Coronary artery (tissue), 2 donors: ENCODE measurements at regions not wholly inside any gene's neighbourhood (a gene's known extent, or its start where the extent isn't known, plus 50 kb on each side); places are given as distances from the start of the nearest gene placed in this dataset.

Source experiments
- DNase-seq: peaks from one replicate; pipeline ENCODE4 v3.0.0-alpha.2; 2017; ENCODE audit warnings: low spot score
- H3K27ac ChIP-seq, 2 donors: fragments of 200-600 bp; sonication (generic); one replicate each; pipeline ENCODE4 v1.5.1; 2016 to 2019
- H3K4me3 ChIP-seq: fragments of 200-600 bp; sonication (generic); 2 replicates; pipeline ENCODE4 v1.5.1; 2016; ENCODE audit warnings: mild to moderate bottlenecking, moderate library complexity
- TF ChIP-seq, protein P1 (sequence below): fragments of 200-600 bp; sonication (generic); IDR thresholded peaks from one replicate; pipeline ENCODE4 v1.5.1; 2019; ENCODE audit warnings: antibody characterized with exemption

DNA sequence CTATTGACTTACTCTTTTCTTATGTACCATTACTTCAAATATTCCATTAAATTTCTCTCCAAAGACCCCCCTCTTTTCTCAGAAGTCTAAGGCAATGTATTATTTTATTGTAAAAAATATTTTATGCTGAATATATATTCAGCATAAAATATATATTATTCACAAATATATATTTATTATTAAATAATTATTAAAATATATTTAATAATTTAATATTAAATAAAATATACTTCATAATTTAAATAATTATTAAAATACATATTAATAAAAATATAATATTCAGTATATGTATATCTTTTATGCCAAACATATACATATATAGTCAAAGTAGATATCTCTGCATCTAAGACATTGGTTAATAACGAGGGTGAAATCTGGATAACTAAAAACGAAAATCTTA, 418.4 kb downstream of the GASK1B start:
- TF ChIP-seq, protein P1, sequence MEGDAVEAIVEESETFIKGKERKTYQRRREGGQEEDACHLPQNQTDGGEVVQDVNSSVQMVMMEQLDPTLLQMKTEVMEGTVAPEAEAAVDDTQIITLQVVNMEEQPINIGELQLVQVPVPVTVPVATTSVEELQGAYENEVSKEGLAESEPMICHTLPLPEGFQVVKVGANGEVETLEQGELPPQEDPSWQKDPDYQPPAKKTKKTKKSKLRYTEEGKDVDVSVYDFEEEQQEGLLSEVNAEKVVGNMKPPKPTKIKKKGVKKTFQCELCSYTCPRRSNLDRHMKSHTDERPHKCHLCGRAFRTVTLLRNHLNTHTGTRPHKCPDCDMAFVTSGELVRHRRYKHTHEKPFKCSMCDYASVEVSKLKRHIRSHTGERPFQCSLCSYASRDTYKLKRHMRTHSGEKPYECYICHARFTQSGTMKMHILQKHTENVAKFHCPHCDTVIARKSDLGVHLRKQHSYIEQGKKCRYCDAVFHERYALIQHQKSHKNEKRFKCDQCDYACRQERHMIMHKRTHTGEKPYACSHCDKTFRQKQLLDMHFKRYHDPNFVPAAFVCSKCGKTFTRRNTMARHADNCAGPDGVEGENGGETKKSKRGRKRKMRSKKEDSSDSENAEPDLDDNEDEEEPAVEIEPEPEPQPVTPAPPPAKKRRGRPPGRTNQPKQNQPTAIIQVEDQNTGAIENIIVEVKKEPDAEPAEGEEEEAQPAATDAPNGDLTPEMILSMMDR, result no peak
- no peak overlapping the region for H3K4me3 ChIP-seq

DNA sequence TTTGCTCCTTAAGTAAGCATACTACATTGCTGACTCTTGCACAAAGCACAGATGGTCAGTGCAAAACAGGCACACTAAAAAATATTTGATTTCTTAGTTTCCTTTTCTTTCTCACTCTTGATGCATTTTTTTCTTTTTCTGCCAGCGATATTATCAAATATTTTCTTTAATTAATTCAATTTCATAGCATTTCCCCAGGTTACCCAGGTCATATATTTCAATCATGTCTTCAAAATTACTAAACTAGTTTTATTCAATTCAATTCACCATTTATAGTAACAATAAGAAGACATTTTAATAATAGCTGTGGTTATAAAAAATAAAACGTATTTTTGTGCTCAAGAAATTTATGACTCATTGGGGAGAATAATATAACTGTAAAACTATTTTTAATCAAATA, 421.2 kb downstream of the GASK1B start:
- Histone ChIP-seq H3K4me3 (no peak overlapping the region), H3K27ac (no peak overlapping the region)
- TF ChIP-seq, protein P1, result no peak
- DNase-seq, result no peak

More for the DNA sequence above, 418.4 kb downstream of the GASK1B start:
- no peak for DNase-seq
- no peak overlapping the region for H3K27ac ChIP-seq

DNA sequence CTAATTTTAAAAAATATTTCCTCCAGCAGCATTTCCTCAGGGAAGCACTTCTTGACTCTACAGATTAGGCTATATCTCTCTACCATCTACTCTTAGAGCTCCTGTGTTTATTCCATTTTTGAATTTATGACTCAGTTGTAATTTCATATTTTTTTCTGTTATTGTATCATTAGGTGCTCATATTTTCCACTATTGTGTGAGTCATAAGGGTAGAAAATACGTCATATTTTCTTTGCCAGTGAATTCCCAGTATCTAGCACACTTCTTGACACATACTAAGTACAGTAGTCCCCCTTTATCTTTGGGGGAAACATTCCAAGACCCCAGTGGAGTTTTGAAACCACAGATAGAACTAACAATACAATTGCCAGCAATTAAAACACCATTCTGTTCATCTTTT, 431.2 kb downstream of the GASK1B start:
- DNase-seq, result no peak
- Histone ChIP-seq H3K4me3 (no peak overlapping the region), H3K27ac (no peak overlapping the region)
- TF ChIP-seq, protein P1, result no peak

DNA sequence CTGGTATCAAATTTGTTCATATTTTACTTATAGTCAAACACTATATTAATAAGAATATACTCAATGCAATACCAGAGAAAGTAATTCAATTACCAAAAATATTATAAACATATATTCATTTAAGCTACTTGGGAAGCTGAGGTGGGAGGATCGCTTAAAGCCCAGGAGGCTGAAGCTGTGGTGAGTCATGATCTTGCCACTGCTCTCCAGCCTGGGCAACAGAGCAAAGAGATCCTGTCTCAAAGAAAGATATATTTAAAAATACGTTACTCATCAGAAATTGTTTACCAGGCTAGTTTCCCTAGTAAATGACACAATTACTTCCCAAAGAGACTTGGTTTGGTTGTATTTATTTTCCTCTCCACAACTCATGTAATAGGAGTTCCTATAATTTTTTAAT, 433.6 kb downstream of the GASK1B start:
- Histone ChIP-seq H3K27ac (no peak overlapping the region), H3K4me3 (no peak overlapping the region)
- TF ChIP-seq, protein P1, result no peak
- no peak for DNase-seq

DNA sequence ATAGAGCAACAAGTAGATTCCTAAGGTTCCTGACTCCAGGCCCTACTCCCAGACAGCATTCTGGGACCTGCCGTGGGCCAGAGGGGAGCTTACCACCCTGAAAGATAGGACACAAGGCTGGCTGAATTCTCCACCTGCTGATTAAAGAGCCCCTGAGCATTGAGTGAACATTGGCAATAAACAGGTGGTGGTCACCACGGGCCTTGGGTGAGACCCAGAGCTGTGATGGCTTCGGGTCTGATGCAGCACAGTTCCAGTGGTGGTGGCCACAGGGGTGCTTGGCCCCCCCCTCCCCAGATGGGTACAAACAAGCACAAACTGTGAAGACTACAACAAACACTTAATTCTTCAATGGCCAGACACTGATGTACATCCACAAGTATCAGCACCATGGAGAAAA, 444.6 kb downstream of the GASK1B start:
- no peak overlapping the region for H3K27ac ChIP-seq
- DNase-seq, result no peak
- TF ChIP-seq, protein P1, result no peak
- no peak overlapping the region for H3K4me3 ChIP-seq

DNA sequence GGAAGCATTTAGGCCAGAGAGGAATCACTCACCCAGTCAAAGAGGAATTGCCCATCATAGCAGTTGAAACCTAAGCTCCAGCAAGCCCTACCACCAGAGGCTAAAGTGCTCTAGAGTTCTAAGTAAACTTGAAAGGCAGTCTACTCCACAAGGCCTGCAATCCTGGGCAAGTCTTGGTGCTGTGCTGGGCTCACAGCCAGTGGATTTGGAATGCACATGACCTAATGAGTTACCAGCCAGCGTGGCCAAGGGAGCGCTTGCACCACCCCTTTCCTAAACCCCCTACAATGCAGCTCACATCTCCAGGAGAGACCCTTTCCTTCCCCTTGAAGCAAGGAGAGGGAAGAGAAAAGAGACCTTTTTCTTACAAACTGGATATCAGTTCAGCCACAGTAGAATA, 445.7 kb downstream of the GASK1B start:
- Histone ChIP-seq H3K4me3 (no peak overlapping the region), H3K27ac (no peak overlapping the region)
- TF ChIP-seq, protein P1, result no peak
- no peak for DNase-seq

DNA sequence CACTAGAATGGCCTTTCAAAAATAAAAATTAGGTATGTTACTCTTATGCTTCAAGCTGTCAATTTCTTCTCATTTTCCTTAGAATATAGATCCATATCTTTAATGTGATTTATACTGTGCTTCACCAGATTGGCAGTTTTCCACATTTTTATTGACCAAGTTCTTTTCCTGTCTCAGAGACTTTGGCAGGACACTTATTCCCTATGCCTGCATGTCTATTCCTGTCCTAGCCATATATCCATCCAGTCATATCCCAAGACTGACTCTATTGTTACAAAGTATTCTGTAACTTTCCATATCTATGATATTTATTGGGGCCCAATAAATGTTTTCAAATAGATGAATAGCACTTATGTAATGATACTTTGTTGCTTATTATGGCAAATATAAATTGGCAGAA, 450.7 kb downstream of the GASK1B start:
- TF ChIP-seq, protein P1, result no peak
- Histone ChIP-seq H3K4me3 (no peak overlapping the region), H3K27ac (no peak overlapping the region)
- no peak for DNase-seq
